Stomach (tissue), 8 donors: ENCODE measurements at regions not wholly inside any gene's neighbourhood (a gene's known extent, or its start where the extent isn't known, plus 50 kb on each side); places are given as distances from the start of the nearest gene placed in this dataset.
A peak's percentile ranks its signal among the peaks of the same experiment; 100 is the strongest.

ENCODE experiments used
- DNase-seq, 2 donors: peaks; one replicate each; pipeline versions ENCODE4 v3.0.0 to v3.0.0-alpha.2; 2013 to 2019
- H3K27ac ChIP-seq, 5 donors: fragments of 200-600 bp in 4 of 5; sonication (generic) in 4 of 5; one replicate each; pipeline ENCODE4 v1.5.1; 2013 to 2019; ENCODE audit warnings: mild to moderate bottlenecking in 1 of 5, moderate library complexity in 1 of 5
- H3K27me3 ChIP-seq, 3 donors: fragments of 200-600 bp; sonication (generic); one replicate each; pipeline ENCODE4 v1.5.1; 2017 to 2019; ENCODE audit warnings: mixed run types in 1 of 3
- H3K36me3 ChIP-seq, 4 donors: fragments of 200-600 bp; sonication (generic); 1 replicate in 3 of 4; 2 replicates in 1 of 4; pipeline ENCODE4 v1.5.1; 2016 to 2019
- H3K4me1 ChIP-seq, 4 donors: fragments of 200-600 bp; sonication (generic); one replicate each; pipeline ENCODE4 v1.5.1; 2016 to 2019
- H3K4me3 ChIP-seq, 4 donors: fragments of 200-600 bp; sonication (generic) in 3 of 4; one replicate each; pipeline ENCODE4 v1.5.1; 2016 to 2019; ENCODE audit warnings: mild to moderate bottlenecking in 1 of 4
- H3K9me3 ChIP-seq, 4 donors: fragments of 200-600 bp; sonication (generic); one replicate each; pipeline ENCODE4 v1.5.1; 2016 to 2019
- CTCF ChIP-seq, 7 experiments: fragments of 450-650 bp in 4 of 7; fragments of 200-600 bp in 3 of 7; sonication (generic) in 3 of 7; IDR thresholded peaks; one replicate each; pipeline ENCODE4 v1.5.1; 2016 to 2019; ENCODE audit warnings: antibody characterized with exemption in 7 of 7, control low read depth in 2 of 7, mild to moderate bottlenecking in 1 of 7
- EP300 ChIP-seq: sonication (generic); formaldehyde crosslinking; IDR thresholded peaks from one replicate; pipeline ENCODE4 v1.6.1; 2017; ENCODE audit warnings: antibody characterized with exemption
- POLR2A ChIP-seq, 4 donors: fragments of 450-650 bp; IDR thresholded peaks; one replicate each; pipeline ENCODE4 v1.6.1; 2016; ENCODE audit warnings: antibody characterized with exemption in 4 of 4, control low read depth in 2 of 4, mild to moderate bottlenecking in 1 of 4, moderate library complexity in 1 of 4
- POLR2AphosphoS5 ChIP-seq, 3 donors: sonication (generic); formaldehyde crosslinking; IDR thresholded peaks; one replicate each; pipeline ENCODE4 v1.6.1; 2016; ENCODE audit warnings: antibody characterized with exemption in 3 of 3
- WGBS, 5 donors: extraction: QIAGEN DNeasy Blood & Tissue Kit in 3 of 5; methylation state at CpG; one replicate each; pipeline versions ENCODE4 v1.1.5 to v1.1.7; 2013 to 2018; 5-methylcytosine and 5-hydroxymethylcytosine counted together
- intact Hi-C: fragments of 100-400 bp; cut with DNase I; formaldehyde crosslinking; loops from one replicate; pipeline ENCODE4 v1.15.1; 2023; ENCODE audit warnings: low total_unique reads
- donor health status: healthy with polysubstance abuse.
- donor health status: Bipolar disorder and iron deficiency.
- donor health status: healthy.

DNA sequence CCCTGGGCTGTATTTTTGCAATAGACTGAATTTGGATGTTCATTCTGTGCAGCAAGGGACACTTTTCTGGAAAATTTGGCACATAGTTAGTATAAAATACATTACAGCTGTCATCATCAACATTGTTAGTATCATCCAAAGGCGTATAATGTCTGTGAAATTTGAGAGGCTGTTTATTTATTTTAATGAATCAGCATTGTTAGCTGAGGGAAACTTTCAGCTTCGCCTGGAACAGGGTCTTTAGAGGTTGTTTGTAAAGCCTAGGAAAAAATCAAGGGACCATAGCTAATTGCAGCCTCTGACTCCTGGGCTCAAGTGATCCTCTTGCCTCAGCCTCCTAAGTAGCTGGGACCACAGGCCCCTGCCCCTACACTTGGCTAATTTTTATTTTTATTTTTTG, 106.8 kb upstream of the USP24 start:
- Histone ChIP-seq H3K27me3 (no peaks in the 10 kb centered on the region), H3K4me3 (no peak overlapping the region), H3K27ac (no peak overlapping the region), H3K36me3 (no peaks in the 10 kb centered on the region), H3K9me3 (no peaks in the 10 kb centered on the region), H3K4me1 (no peaks in the 10 kb centered on the region)
- TF ChIP-seq EP300 (no peak), POLR2AphosphoS5 (IDR thresholded peaks at IDR 0.05) (no peak), CTCF (IDR thresholded peaks at IDR 0.05) (no peak), POLR2A (IDR thresholded peaks at IDR 0.05) (no peak)
- WGBS, 5 donors, result 44 to 61% (median 50%) methylated on average over 2 of the region's 2 CpGs
- DNase-seq, result peak in 1 of 2 donors; percentile 45
- intact Hi-C loops, result no loop called here

DNA sequence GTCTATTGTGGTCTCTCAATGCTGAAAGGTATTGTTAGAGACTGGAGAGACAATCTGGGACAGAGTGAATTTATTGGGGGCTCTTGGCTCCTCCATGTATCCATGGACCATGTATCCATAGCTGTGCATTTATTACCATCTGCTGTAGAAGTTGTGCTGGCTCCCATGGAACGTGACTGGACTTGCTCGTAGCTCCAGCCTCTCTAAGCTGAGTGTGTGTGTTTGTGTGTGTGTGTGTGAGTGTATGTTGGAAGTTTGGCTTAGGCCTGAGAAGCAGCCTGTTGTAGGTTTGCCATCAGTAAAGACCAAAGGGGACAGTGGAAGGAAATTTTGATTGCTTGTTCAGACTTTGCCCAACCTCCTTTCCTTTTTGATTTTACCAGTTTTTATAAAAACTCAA, 105.7 kb upstream of the USP24 start:
- H3K4me3 ChIP-seq, result no peak overlapping the region
- no peak for DNase-seq
- intact Hi-C loops, result no loop called here
- no peak for TF ChIP-seq CTCF (IDR thresholded peaks at IDR 0.05)
- TF ChIP-seq POLR2A (IDR thresholded peaks at IDR 0.05), result no peak
- TF ChIP-seq EP300, result no peak
- no peak for TF ChIP-seq POLR2AphosphoS5 (IDR thresholded peaks at IDR 0.05)
- no peaks in the 10 kb centered on the region for H3K27me3 ChIP-seq
- H3K9me3 ChIP-seq, result no peaks in the 10 kb centered on the region
- no peaks in the 10 kb centered on the region for H3K36me3 ChIP-seq
- no peak overlapping the region for H3K27ac ChIP-seq
- no peaks in the 10 kb centered on the region for H3K4me1 ChIP-seq
- 75 to 88% (median 80%) methylated on average over 2 of the region's 2 CpGs for WGBS, 5 donors

DNA sequence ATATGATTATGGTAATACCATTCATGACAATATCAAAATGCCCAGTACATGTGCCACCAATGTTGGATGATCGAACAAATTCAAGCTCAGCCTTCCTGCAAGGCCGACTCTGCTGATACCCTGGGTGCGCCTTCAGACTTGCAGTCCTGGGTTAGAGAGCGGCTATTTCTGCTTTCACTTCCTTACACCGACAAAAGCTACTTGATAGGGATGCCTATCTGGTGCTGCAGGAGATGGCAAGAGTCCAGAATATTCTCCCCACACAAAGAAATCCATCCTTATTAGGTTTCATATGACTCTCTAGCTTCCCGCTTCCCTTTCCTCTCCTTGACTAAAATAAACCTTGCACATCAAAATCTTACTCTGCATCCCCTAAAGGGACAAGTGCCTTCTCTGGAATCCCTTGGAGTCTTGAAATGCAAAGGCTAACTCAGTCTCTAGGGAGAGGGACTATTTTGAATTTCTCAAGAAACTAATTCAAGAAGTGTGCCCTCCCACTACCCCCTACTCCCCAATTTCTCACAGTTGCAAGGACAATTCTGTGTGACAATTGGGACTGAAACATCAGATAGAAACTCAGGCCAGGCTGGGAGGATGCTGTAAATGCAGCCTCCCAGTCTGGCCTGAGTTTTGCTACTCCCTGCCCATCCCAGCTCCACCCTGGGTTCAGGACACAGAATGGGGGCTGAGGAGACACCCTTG, 103.1 kb upstream of the USP24 start:
- H3K4me3 ChIP-seq, result no peak overlapping the region
- H3K9me3 ChIP-seq, result no peaks in the 10 kb centered on the region
- no peaks in the 10 kb centered on the region for H3K27me3 ChIP-seq
- no peaks in the 10 kb centered on the region for H3K36me3 ChIP-seq
- no peak for TF ChIP-seq CTCF (IDR thresholded peaks at IDR 0.05)
- TF ChIP-seq POLR2AphosphoS5 (IDR thresholded peaks at IDR 0.05), result no peak
- TF ChIP-seq POLR2A (IDR thresholded peaks at IDR 0.05), result no peak
- TF ChIP-seq EP300, result no peak
- WGBS, 5 donors, result 63 to 79% (median 69%) methylated on average over 6 of the region's 6 CpGs
- H3K27ac ChIP-seq, result peak overlapping the region in 1 of 5 donors; percentile 15
- intact Hi-C loops, result no loop called here
- H3K4me1 ChIP-seq, result no peaks in the 10 kb centered on the region
- peak in 1 of 2 donors; percentile 44 for DNase-seq

DNA sequence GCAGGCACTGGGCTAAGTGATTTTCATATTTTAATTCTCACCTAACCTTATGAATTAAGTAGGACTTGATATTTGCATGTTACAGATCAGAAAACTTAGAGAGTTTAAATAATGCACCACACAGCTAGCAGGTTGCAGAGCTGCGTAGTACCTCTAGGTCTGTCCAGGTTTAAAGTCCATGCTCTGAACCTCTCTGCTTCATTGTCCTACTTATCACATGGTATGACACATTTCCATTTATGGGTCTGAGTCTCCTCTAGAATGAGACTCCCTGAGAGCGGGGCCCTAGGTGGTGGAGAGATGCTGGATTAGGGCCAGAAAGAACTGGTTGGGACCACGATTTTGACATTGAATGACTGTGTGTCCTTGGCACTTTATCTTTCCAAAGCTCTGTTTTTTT, 102.5 kb upstream of the USP24 start:
- no peak overlapping the region for H3K4me3 ChIP-seq
- no peaks in the 10 kb centered on the region for H3K36me3 ChIP-seq
- no peak for DNase-seq
- H3K27me3 ChIP-seq, result no peaks in the 10 kb centered on the region
- H3K4me1 ChIP-seq, result no peaks in the 10 kb centered on the region
- TF ChIP-seq POLR2AphosphoS5 (IDR thresholded peaks at IDR 0.05) (no peak), CTCF (IDR thresholded peaks at IDR 0.05) (no peak), EP300 (no peak), POLR2A (IDR thresholded peaks at IDR 0.05) (no peak)
- H3K27ac ChIP-seq, result no peak overlapping the region
- intact Hi-C loops, result no loop called here
- H3K9me3 ChIP-seq, result no peaks in the 10 kb centered on the region
- WGBS, 5 donors, result 40 to 63% (median 48%) methylated on average over 3 of the region's 3 CpGs
